H9 (cell line): ENCODE measurements at regions not wholly inside any gene's neighbourhood (a gene's known extent, or its start where the extent isn't known, plus 50 kb on each side); places are given as distances from the start of the nearest gene placed in this dataset.

ENCODE experiments used
- DNase-seq: peaks from one replicate; pipeline ENCODE4 v3.0.0-alpha.2; 2017
- H2AFZ ChIP-seq: one replicate; pipeline ENCODE4 v1.6.1; 2013; ENCODE audit warnings: mild to moderate bottlenecking, low read length, control low read depth, moderate library complexity
- H2AK5ac ChIP-seq: 2 replicates; pipeline ENCODE4 v1.6.1; 2013; ENCODE audit warnings: low read length, control low read depth, mixed read lengths; ENCODE audit not compliant: insufficient read length
- H2BK120ac ChIP-seq: one replicate; pipeline ENCODE4 v1.6.1; 2013; ENCODE audit warnings: low read depth, mild to moderate bottlenecking, low read length, control low read depth, inconsistent platforms; ENCODE audit not compliant: poor library complexity, severe bottlenecking
- H2BK12ac ChIP-seq: 2 replicates; pipeline ENCODE4 v1.6.1; 2013; ENCODE audit warnings: low read length, control low read depth, mixed read lengths, low read depth; ENCODE audit not compliant: insufficient read length
- H2BK15ac ChIP-seq: 2 replicates; pipeline ENCODE4 v1.6.1; 2013; ENCODE audit warnings: low read depth, low read length, control low read depth
- H2BK20ac ChIP-seq: one replicate; pipeline ENCODE4 v1.6.1; 2013; ENCODE audit warnings: low read depth, mild to moderate bottlenecking, low read length, control low read depth, inconsistent platforms; ENCODE audit not compliant: poor library complexity, severe bottlenecking
- H2BK5ac ChIP-seq: 2 replicates; pipeline ENCODE4 v1.6.1; 2013; ENCODE audit warnings: low read length, control low read depth, mixed read lengths; ENCODE audit not compliant: insufficient read length
- H3K14ac ChIP-seq: 2 replicates; pipeline ENCODE4 v1.6.1; 2013; ENCODE audit warnings: low read length, control low read depth; ENCODE audit not compliant: insufficient read depth
- H3K18ac ChIP-seq: 2 replicates; pipeline ENCODE4 v1.6.1; 2013; ENCODE audit warnings: low read depth, mild to moderate bottlenecking, mixed read lengths, low read length, control low read depth; ENCODE audit not compliant: insufficient read length
- H3K23ac ChIP-seq: 2 replicates; pipeline ENCODE4 v1.6.1; 2013; ENCODE audit warnings: low read length, control low read depth, mixed read lengths, low read depth; ENCODE audit not compliant: insufficient read length
- H3K23me2 ChIP-seq: 2 replicates; pipeline ENCODE4 v1.6.1; 2013; ENCODE audit warnings: low read depth, mild to moderate bottlenecking, mixed read lengths, low read length, control low read depth; ENCODE audit not compliant: insufficient read length, poor library complexity, severe bottlenecking
- H3K27ac ChIP-seq: 2 replicates; pipeline ENCODE4 v1.5.1; 2013; ENCODE audit warnings: low read length, control low read depth, mixed read lengths, low read depth; ENCODE audit not compliant: insufficient read length
- H3K27me3 ChIP-seq: 2 replicates; pipeline ENCODE4 v1.6.1; 2013; ENCODE audit warnings: low read length, control low read depth, inconsistent platforms; ENCODE audit not compliant: insufficient read depth
- H3K4ac ChIP-seq: 2 replicates; pipeline ENCODE4 v1.6.1; 2013; ENCODE audit warnings: low read depth, mild to moderate bottlenecking, control low read depth, inconsistent platforms, low read length, moderate library complexity
- H3K4me1 ChIP-seq: 2 replicates; pipeline ENCODE4 v1.6.1; 2013; ENCODE audit warnings: low read length, control low read depth, inconsistent platforms; ENCODE audit not compliant: insufficient read depth
- H3K4me2 ChIP-seq: 2 replicates; pipeline ENCODE4 v1.6.1; 2013; ENCODE audit warnings: low read length, control low read depth, mixed read lengths; ENCODE audit not compliant: insufficient read length, insufficient read depth
- H3K56ac ChIP-seq: 2 replicates; pipeline ENCODE4 v1.6.1; 2013; ENCODE audit warnings: low read depth, mild to moderate bottlenecking, mixed read lengths, low read length, control low read depth; ENCODE audit not compliant: insufficient read length
- H3K79me1 ChIP-seq: 2 replicates; pipeline ENCODE4 v1.6.1; 2013; ENCODE audit warnings: low read depth, mild to moderate bottlenecking, moderate library complexity, low read length, control low read depth, inconsistent platforms; ENCODE audit not compliant: insufficient read depth, poor library complexity, severe bottlenecking
- H3K79me2 ChIP-seq: 2 replicates; pipeline ENCODE4 v1.6.1; 2013; ENCODE audit warnings: low read length, control low read depth, inconsistent platforms; ENCODE audit not compliant: insufficient read depth
- H3K9ac ChIP-seq: 2 replicates; pipeline ENCODE4 v1.6.1; 2013; ENCODE audit warnings: low read length, control low read depth, mixed read lengths; ENCODE audit not compliant: insufficient read length; ENCODE audit errors: extremely low read depth
- H3K9me3 ChIP-seq: one replicate; pipeline ENCODE4 v1.6.1; 2013; ENCODE audit warnings: low read depth, low read length, inconsistent platforms; ENCODE audit not compliant: control insufficient read depth
- H3T11ph ChIP-seq: one replicate; pipeline ENCODE4 v1.6.1; 2013; ENCODE audit warnings: mild to moderate bottlenecking, low read length, control low read depth, inconsistent platforms
- H4K20me1 ChIP-seq: one replicate; pipeline ENCODE4 v1.6.1; 2013; ENCODE audit not compliant: control insufficient read depth, insufficient read length, insufficient read depth
- H4K5ac ChIP-seq: 2 replicates; pipeline ENCODE4 v1.6.1; 2013; ENCODE audit warnings: low read depth, mild to moderate bottlenecking, mixed read lengths, low read length, control low read depth; ENCODE audit not compliant: insufficient read length
- H4K8ac ChIP-seq: replicated peaks from 2 replicates; pipeline ENCODE4 v1.6.1; 2013; ENCODE audit warnings: low read length, control low read depth, mixed read lengths, low read depth; ENCODE audit not compliant: insufficient read length
- H4K91ac ChIP-seq: 2 replicates; pipeline ENCODE4 v1.6.1; 2013; ENCODE audit warnings: low read depth, mild to moderate bottlenecking, moderate library complexity, mixed read lengths, low read length, control low read depth; ENCODE audit not compliant: insufficient read length
- H3K27ac Mint-ChIP-seq, 3 experiments: 2 replicates in 2 of 3; 3 replicates in 1 of 3; pipeline ENCODE4 v1.8.0; 2020 to 2021; ENCODE audit warnings: mixed read lengths in 3 of 3, mild to moderate bottlenecking in 1 of 3, moderate library complexity in 1 of 3
- H3K27me3 Mint-ChIP-seq: 2 replicates; pipeline ENCODE4 v1.8.0; 2021; ENCODE audit warnings: low read depth, mild to moderate bottlenecking, moderate library complexity, mixed read lengths
- H3K36me3 Mint-ChIP-seq, 3 experiments: 2 replicates in 2 of 3; 3 replicates in 1 of 3; pipeline ENCODE4 v1.8.0; 2020 to 2021; ENCODE audit warnings: low read depth in 3 of 3, mixed read lengths in 3 of 3; ENCODE audit not compliant: insufficient read depth in 1 of 3
- H3K4me1 Mint-ChIP-seq, 2 experiments: 2 replicates each; pipeline ENCODE4 v1.8.0; 2020; ENCODE audit warnings: mixed read lengths in 2 of 2
- H3K4me3 Mint-ChIP-seq, 2 experiments: 2 replicates in 1 of 2; 3 replicates in 1 of 2; pipeline ENCODE4 v1.8.0; 2020 to 2021; ENCODE audit warnings: mild to moderate bottlenecking in 2 of 2, mixed read lengths in 2 of 2, moderate library complexity in 1 of 2
- H3K9me3 Mint-ChIP-seq, 2 experiments: 2 replicates in 1 of 2; 3 replicates in 1 of 2; pipeline ENCODE4 v1.8.0; 2020; ENCODE audit warnings: mild to moderate bottlenecking in 2 of 2, mixed read lengths in 2 of 2, moderate library complexity in 1 of 2
- WGBS: extraction: QIAGEN DNeasy Blood & Tissue Kit; methylation state at CpG from one replicate; pipeline ENCODE4 v1.1.7; 2013; ENCODE audit warnings: missing lambda C conversion rate, low lambda C conversion rate, mixed read lengths; ENCODE audit not compliant: insufficient read length; ENCODE audit errors: extremely low coverage; 5-methylcytosine and 5-hydroxymethylcytosine counted together
- TF ChIP-seq, protein P1 (sequence below): fragments of 200-600 bp; sonication (generic); conservative IDR thresholded peaks from 3 replicates; pipeline ENCODE4 v1.8.0; 2021; ENCODE audit warnings: antibody characterized with exemption, mild to moderate bottlenecking

DNA sequence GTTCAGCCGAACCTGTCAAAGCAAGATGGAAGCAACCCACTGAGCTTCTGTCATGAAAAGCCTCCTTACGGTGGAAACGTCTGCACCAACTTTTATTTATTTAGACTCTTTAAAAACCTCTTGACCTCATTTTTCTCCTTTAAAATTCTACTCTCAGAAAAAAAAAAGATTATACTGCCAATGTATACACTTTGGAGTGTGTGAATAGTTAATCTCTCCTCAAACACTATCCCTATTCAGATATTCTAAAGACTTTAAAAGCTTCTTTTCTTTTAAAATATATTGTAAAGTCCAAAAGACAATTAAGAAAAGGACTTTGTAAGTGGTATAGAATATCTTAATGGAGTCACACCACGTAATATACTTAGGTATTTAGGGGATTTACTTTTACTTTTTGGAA lies 335.2 kb upstream of the SEMA3D start:
- H4K5ac ChIP-seq = no peak overlapping the region
- Mint-ChIP-seq H3K27me3 (no peaks in the 10 kb centered on the region), H3K4me1 (peaks cover 2 to 4% of the 10 kb centered on the region in 2 experiments; a peak in 1 of 4 replicates), H3K9me3 (no peaks in the 10 kb centered on the region), H3K27ac (no peak overlapping the region), H3K36me3 (no peaks in the 10 kb centered on the region), H3K4me3 (no peak overlapping the region)
- no peaks in the 10 kb centered on the region for H3K9me3 ChIP-seq
- no peak overlapping the region for H3K14ac ChIP-seq
- H4K8ac ChIP-seq = no peak overlapping the region
- H2BK20ac ChIP-seq = no peak overlapping the region
- no CpG with 5 or more reads among the region's 4 CpGs for WGBS
- H2BK5ac ChIP-seq = no peak overlapping the region
- no peak overlapping the region for H3K27ac ChIP-seq
- H2BK120ac ChIP-seq = no peak overlapping the region
- H3K79me2 ChIP-seq = no peaks in the 10 kb centered on the region
- no peak overlapping the region for H2BK15ac ChIP-seq
- H4K91ac ChIP-seq = no peak overlapping the region
- H3K79me1 ChIP-seq = no peaks in the 10 kb centered on the region
- no peak for DNase-seq
- no peak overlapping the region for H2BK12ac ChIP-seq
- H3K27me3 ChIP-seq = no peaks in the 10 kb centered on the region
- H3K56ac ChIP-seq = no peak overlapping the region
- no peak overlapping the region for H3K4ac ChIP-seq
- H3K9ac ChIP-seq = no peak overlapping the region
- no peak overlapping the region for H3K4me2 ChIP-seq
- TF ChIP-seq, protein P1, sequence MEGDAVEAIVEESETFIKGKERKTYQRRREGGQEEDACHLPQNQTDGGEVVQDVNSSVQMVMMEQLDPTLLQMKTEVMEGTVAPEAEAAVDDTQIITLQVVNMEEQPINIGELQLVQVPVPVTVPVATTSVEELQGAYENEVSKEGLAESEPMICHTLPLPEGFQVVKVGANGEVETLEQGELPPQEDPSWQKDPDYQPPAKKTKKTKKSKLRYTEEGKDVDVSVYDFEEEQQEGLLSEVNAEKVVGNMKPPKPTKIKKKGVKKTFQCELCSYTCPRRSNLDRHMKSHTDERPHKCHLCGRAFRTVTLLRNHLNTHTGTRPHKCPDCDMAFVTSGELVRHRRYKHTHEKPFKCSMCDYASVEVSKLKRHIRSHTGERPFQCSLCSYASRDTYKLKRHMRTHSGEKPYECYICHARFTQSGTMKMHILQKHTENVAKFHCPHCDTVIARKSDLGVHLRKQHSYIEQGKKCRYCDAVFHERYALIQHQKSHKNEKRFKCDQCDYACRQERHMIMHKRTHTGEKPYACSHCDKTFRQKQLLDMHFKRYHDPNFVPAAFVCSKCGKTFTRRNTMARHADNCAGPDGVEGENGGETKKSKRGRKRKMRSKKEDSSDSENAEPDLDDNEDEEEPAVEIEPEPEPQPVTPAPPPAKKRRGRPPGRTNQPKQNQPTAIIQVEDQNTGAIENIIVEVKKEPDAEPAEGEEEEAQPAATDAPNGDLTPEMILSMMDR = no peak
- no peak overlapping the region for H2AK5ac ChIP-seq
- no peak overlapping the region for H3K23ac ChIP-seq
- H3T11ph ChIP-seq = no peak overlapping the region
- no peak overlapping the region for H2AFZ ChIP-seq
- no peaks in the 10 kb centered on the region for H4K20me1 ChIP-seq
- H3K23me2 ChIP-seq = no peaks in the 10 kb centered on the region
- no peak overlapping the region for H3K18ac ChIP-seq
- H3K4me1 ChIP-seq = no peaks in the 10 kb centered on the region
